ENCODE measurements at regions not wholly inside any gene's neighbourhood (a gene's known extent, or its start where the extent isn't known, plus 50 kb on each side); places are given as distances from the start of the nearest gene placed in this dataset.

- TF ChIP-seq CREB1 (CRISPR knock-in tag; IDR thresholded peaks at IDR 0.05; ENCODE audit: low read depth): no peak
- TF ChIP-seq CTCF (conservative IDR thresholded peaks at IDR 0.05; ENCODE audit: low read depth in 2 of 2): no peak
- no peak for TF ChIP-seq STAT1 (IDR thresholded peaks at IDR 0.05; ENCODE audit: unreplicated experiment)
- no peak for TF ChIP-seq REST (IDR thresholded peaks at IDR 0.05; ENCODE audit: unreplicated experiment)
- TF ChIP-seq EZH2 (IDR thresholded peaks at IDR 0.05; ENCODE audit: low read depth, unreplicated experiment): no peak
- TF ChIP-seq POLR2AphosphoS5 (IDR thresholded peaks at IDR 0.05; ENCODE audit: low read depth): no peak
- TF ChIP-seq EZH2phosphoT487 (IDR thresholded peaks at IDR 0.05; ENCODE audit: unreplicated experiment): no peak
- TF ChIP-seq ZNF114 (CRISPR knock-in tag; IDR thresholded peaks at IDR 0.05): no peak
These were observed 344.3 kb downstream of the GADD45G start for GRCh38 chr9:89949111-89949510.

All from GM23338 (cell line).